ENCODE measurements at regions not wholly inside any gene's neighbourhood (a gene's known extent, or its start where the extent isn't known, plus 50 kb on each side); places are given as distances from the start of the nearest gene placed in this dataset.

GRCh38 chr15:81795899-81796298 lies 249.9 kb downstream of the MEX3B start:
- TF ChIP-seq CTCF (conservative IDR thresholded peaks at IDR 0.05): no peak
- TF ChIP-seq ZFX (IDR thresholded peaks at IDR 0.05): no peak

All from C4-2B (cell line).